Epithelial cell of prostate (primary cell): ENCODE measurements at regions not wholly inside any gene's neighbourhood (a gene's known extent, or its start where the extent isn't known, plus 50 kb on each side); places are given as distances from the start of the nearest gene placed in this dataset.
"Not testable (repeated sequence)": the region's sequence is repeated elsewhere in the genome, so short reads cannot be mapped to it uniquely, and the experiment has no call there.

Experiments used
- DNase-seq: peaks from one replicate; pipeline ENCODE4 v3.0.0-alpha.2; 2011; ENCODE audit warnings: low read depth, low spot score
- H3K27ac ChIP-seq: fragments of 450-650 bp; 2 replicates; pipeline ENCODE4 v1.5.1; 2017; ENCODE audit warnings: mild to moderate bottlenecking

DNA sequence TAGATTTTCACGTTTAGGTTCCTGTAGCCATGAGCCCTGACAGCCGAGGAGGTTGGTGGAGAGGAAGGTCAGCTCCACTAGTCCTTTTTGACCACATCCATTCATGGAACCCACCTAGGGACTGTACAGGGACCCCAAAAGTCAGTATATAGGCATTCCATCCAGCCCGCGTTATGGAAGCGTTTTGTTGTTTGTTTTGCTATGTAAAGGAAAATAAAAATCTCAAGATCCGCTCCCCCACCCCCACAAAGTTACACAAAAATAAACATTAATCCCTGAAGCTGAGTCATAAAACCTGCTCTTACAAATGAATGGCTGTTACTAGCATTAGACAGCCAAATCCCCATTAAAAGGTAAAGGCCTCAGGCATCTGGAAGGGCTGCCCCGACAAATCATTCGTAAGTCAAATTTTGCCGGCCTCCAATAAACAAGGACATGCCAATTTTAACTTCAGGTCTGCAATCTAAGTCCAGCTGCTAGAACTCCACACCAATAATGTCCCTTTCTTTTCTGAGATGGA, 292.9 kb downstream of the MED10 start:
- DNase-seq: peak; percentile 16
- no peak overlapping the region for H3K27ac ChIP-seq

DNA sequence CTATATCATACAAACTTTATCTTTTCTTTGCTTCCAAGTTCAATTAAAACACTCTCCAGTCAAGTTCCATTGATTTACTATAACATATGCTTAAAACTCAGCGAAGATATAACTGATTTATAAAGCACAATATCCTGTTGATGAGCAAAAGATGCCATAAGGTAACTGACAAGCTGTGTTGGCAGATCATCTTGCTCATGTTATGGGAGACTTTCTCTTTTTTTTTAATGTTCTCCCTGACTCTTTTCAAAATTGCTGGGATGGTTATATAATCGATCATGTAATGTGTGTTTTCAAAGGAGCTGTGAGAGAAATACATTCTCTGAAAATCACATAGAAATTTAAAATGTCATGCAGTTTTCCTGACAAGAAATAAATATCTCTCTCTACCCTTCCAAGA, 293.5 kb downstream of the MED10 start:
- H3K27ac ChIP-seq: no peak overlapping the region
- DNase-seq: no peak

DNA sequence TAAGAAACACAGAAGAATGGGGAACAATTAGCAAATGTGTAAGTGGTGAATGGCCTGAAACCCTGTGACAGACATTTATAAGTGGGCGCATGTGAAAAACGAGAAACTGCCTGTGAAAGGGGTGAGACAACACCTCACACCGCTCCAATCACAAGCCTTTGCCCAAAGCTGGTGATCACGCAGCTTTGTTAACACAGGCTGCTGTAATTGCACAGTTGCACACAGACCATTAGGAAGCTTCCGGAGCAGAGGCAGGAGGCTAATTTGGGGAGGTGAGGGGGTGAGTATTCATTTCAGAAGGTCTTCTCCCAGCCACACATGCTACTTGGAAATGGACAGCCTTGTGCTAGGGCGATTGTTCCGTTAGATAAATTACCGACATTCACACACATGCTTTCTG, 294.0 kb downstream of the MED10 start:
- H3K27ac ChIP-seq: no peak overlapping the region
- no peak for DNase-seq

DNA sequence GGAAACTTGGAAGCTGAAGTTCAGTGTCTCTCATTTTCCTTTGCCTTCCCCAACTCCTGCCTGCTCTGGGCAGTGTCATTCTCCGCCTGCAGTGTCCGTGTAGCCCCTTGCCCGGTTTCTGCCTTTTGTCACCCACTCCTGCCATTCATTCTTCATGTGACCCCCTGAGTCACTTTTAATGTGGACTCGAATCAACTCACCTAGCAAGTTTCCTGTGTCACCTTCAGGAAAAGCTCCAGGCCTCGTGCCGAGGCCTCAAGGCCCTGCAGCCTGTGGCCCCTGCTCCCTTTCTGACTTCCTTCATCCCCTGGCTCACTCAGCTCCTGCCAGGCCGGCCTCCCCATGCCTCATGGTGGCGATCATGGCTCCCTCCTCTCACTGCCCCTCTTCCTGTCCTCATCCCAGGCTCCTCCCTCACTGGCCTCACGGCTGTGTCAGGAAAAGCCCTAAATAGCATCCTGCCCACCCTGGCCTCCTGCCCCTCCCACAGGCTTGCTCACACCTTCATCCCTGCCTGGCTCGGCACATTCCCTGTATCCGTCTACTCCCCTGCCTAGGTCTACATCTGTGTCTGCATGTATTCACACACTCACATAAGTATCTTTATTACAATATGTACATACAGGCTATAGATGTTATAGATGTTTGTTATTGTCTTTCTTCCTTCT, 294.9 kb downstream of the MED10 start:
- no peak overlapping the region for H3K27ac ChIP-seq
- DNase-seq: no peak

DNA sequence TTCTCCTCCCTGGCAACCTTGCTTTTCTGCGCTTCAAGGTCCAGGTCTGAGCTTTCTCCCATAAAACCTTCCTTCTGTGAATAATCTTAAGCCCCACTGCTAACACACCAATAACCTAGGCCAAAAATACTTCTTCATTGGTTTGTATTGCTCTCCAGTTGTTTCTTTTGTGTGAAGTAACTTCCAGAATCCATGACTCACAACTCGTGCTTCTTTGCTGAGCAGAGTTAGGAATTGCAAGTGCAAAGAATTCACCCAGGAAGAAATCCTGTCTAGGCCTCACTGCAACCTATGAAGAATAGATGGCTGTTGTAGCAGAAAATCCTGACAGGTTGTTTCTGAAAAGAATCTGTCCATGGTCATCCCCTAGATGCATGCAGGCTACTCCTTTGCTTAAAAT, 295.7 kb downstream of the MED10 start:
- no peak overlapping the region for H3K27ac ChIP-seq
- DNase-seq: no peak

DNA sequence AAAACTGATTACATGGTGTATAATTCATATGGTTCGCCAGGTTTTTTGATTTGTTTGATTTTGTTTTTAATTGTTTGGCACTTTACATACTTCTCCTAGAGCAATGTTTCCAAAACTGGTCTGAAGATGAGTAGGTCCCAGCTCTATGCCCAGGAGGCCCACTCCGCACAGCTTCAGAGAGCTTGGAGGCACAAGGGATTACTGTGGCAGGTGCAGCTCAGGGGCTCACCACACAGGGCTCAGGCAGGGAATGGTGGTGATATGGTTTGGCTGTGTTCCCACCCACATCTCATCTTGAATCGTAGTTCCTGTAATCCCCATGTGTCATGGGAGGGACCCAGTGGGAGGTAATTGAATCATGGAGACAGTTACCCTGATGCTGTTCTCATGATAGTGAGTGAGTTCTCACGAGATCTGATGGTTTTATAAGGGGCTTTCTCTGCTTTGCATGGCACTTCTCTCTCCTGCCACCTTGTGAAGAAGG, 296.6 kb downstream of the MED10 start:
- H3K27ac ChIP-seq: no peak overlapping the region
- no peak for DNase-seq

DNA sequence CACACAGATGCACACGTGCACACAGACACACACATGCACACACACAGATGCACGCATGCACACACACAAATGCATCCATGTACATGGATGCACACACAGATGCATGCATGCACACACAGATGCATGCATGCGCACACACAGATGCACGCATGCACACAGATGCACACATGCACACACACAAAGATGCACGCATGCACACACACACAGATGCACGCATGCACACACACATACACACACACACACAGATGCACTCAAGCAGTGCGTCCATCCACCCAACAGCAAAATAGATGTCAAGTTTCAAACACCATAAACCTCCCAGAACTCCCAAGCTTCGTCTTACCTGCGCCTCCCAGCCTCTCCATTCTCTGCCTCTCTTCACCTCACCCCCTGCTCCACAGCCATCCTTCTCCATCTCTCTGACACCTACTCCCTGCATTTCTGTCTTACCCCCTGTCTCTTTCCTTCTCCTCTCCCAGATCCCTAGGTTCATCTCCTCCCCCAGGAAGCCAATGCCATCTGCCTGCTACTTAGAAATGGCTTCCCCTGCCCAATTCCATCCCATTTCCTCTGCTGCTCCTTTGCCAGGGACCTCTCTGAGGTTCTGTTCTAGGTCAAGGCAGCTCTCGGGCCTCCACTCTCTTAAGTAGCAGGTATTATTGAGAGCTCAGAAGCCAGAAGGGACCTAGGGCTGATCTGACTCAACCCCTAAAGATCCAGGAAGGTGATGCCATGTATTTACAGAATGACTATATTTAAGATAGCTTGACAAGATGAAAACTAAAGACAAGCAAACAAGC, 297.2 kb downstream of the MED10 start:
- no peak overlapping the region for H3K27ac ChIP-seq
- DNase-seq: peak; percentile 22

DNA sequence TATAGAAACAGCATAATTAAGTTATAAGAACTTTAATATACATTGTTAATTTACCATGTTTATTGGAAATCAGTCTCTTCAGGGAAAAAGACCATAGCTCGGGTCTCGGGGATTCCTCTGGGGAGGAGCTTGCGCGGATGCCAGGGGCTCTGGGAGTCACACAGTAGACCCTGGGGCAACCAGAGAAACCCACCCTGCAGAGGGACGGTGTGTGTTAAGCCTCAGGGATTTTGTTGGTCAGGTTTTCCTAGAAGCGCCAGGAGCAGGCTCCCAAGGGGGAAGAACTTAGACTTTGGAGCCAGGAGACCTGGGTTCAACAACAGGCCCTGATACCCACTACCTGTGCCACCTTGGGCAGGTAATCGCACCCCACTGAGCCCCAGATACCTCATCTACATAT, 297.9 kb downstream of the MED10 start:
- DNase-seq: no peak
- H3K27ac ChIP-seq: no peak overlapping the region

DNA sequence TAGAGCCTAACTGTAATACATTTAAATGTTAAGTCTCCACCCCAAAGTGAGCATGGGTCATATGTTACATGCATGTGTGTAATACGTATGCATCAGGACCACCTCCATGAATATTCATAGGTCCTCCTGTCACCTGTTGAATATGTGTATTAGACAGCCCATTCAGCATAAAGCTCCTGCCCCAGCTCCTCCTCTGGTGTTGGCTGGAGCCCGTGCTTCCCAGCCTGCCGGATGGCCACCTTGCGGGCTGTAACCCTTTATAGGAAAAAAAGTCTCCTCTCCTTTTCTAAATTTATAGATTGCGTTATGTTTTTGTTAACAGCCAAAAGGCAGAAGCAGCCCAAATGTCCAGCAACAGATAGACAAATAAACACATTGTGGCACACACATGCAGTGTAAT, 299.5 kb downstream of the MED10 start:
- DNase-seq: no peak
- no peak overlapping the region for H3K27ac ChIP-seq

DNA sequence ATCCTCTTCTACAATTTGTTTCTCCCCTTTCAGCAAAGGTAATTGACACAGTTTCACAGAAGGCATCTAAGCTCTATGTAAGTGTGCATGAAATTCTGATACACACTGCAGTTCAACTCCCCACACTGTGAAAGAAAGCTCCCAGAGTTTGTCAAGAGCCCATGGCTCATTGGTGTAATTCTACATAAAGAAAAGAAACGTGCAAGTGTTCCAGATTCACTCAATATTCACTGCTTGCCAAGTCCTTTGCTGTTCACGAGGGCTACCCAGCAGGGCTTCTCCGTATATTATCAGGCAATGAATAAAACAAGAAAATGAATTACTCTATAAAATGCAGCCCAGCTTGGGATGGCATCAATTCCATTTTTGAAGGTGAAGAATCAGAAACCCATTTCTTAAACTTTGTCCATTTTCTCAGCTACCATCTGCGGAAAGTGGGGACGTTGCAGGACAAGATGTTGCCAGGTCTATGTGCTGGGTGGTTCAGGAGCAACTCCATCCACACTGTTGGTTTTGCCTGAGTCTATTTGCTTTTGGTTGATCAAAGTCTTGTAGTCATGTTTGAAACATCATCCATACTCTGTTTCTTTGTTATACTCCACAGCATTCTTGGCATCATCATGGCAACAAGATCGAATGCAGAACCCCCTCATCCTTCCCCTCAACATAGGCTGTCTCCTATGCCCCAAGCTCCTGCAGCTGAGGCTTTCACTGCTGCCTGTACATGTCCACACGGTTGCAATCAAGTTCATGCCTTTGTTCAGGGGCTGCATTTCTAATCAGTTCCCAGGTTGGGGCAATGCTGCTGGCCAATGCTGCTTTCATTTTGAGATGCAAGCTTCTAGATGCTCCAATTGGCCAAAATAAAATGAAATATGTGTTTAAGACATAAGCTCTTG, 301.8 kb downstream of the MED10 start:
- no peak overlapping the region for H3K27ac ChIP-seq
- DNase-seq: no peak

DNA sequence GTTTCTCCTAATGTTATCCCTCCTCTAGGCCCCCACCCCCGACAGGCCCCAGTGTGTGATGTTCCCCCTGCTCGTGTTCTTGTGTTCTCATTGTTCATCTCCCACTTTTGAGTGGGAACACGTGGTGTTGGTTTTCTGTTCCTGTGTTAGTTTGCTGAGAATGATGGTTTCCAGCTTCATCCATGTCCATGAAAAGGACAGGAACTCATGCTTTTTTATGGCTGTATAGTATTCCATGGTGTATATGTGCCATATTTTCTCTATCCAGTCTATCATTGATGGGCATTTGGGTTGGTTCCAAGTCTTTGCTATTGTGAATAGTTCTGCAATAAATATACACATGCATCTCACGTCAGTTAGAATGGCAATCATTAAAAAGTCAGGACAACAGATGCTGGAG, 305.9 kb downstream of the MED10 start:
- not testable (repeated sequence) for H3K27ac ChIP-seq, DNase-seq

DNA sequence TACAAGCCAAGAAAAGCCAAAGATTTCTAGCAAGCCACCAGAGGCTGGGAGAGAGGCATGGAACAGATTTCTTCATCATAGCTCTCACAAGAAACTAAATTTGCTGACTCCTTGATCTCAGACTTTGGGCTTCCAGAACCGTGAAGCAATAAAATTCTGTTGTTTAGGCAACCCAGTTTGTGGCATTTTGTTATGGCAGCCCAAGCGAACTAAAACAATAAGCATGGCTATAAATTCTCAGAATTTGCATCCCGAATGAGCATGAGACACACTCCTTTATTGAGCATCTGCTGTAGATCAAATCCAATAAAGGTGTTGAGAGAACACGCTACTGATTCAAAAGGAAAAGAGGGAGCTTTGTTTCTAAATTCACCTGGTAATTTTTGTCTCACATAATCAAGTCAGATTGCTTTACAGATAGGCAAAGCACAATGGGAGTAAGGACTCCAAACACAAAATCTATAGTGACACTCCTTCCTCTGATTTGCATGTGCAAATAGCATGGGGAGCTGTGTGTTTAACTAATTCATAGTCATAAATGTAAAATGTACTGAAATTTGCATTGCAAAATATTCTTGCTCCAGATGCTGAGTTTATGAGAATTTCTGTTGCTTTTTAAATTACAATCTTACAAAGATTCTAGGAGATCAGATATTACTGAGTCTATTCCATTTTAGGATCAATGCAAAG, 308.7 kb downstream of the MED10 start:
- no peak overlapping the region for H3K27ac ChIP-seq
- no peak for DNase-seq

DNA sequence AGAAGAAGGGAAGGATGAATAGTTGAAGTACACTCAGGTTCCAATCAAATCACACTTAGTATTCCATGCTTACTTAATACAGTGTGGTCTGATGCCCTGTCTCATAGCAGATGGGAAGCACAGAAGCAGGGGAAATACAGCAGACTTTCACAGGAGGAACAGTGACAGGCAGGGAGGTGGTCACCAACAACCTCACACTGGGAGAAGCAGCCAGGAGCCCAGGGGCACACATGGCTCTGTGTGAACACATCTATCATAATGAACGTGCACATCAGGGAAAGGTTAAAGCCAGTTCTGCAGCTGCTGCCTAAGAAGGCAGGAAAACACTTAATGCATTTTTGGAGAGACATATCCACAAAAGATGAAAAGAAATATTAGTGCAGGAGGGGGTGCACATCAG, 312.3 kb downstream of the MED10 start:
- no peak for DNase-seq
- H3K27ac ChIP-seq: no peak overlapping the region

DNA sequence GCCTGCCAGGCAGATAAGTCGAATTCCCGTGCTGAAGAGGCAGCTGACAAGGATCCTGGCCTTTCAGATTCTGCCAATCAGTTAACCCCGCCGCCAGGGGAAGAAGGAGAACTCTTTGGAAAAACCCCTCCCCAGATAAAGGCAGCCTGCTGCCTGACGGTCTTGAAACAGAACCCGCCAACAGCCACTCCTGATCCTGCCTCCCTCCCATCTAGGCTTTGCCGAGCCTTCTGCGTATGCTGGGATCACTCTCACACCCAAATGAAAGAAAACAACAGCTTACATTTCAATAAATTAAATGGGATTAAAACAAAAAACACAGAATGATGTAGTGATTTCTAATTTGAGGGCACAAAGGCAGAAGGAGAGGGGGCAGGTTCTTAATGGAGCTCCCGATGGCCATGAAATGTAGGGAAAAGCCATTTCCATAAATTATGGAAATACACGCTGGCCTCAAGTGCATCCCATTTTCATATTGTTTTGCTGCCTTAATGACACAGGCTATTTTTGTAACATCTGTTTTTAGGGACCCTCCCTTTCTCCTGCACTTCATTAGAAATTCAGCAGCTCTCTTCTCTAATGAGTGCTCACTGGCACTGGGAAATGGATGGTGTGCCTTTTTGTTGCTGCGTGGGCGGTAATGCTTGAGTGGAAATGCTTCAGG, 319.1 kb downstream of the MED10 start:
- no peak overlapping the region for H3K27ac ChIP-seq
- no peak for DNase-seq

DNA sequence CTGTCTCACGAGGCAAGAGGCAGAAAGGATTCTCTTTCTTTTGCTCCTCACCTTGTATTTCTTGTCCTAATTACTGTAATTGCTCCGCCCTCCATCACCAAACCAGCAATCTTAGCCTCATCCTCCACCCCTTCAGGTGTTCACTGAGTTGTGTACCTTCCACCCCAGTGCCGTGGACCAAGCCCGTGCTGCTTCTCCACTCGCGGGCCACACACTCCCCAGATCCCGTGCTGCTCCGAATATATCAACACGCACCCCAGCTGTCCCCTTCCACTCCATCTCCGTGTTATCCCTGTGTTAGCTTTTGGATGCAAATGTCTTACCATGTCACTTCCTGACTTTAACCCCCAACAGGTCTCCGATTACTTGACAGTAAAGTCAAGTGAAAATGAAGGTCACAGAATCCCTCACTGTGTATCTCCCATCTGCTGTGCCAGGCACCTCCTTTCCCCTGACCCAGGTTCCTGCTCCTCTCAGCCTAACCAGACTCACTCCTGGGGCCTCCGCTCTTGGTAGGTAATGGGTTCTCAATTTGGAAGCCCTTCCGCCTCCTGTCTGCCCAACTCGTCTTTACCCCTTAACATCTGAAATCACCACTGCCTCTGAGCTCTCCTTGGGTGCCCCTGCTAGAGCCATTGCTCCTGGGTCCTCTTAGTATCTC, 320.2 kb downstream of the MED10 start:
- H3K27ac ChIP-seq: no peak overlapping the region
- no peak for DNase-seq

DNA sequence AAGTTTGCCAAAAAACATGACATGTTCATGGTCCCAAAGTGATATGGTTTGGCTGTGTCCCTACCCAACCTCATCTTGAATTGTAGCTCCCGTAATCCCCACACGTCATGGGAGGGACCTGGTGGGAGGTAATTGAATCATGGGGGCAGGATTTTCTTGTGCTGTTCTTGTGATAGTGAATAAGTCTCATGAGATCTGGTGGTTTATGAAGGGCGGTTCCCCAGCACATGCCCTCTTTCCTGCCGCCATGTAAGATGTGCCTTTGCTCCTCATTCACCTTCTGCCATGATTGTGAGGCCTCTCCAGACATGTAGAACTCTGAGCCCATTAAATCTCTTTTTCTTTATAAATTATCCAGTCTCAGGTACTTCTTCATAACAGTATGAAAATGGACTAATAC, 322.1 kb downstream of the MED10 start:
- no peak overlapping the region for H3K27ac ChIP-seq
- DNase-seq: no peak

DNA sequence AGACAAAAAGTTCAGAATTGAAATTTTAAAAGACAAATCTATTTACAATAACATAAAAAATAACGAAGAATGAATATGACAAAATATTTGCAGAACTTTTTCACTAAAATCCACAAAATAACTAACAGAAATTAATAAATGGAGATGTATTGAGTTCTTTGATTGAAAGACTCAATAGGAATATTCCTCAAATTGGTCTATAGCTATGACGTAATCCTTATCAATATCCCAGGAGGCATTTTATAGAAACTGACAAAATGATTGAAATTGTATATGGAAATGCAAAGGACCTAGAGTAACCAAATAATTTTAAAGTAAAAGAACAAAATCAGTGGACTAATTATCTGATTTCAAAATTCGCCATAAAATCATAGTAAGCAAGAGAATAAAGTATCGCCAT, 328.7 kb downstream of the MED10 start:
- DNase-seq: no peak
- no peak overlapping the region for H3K27ac ChIP-seq

DNA sequence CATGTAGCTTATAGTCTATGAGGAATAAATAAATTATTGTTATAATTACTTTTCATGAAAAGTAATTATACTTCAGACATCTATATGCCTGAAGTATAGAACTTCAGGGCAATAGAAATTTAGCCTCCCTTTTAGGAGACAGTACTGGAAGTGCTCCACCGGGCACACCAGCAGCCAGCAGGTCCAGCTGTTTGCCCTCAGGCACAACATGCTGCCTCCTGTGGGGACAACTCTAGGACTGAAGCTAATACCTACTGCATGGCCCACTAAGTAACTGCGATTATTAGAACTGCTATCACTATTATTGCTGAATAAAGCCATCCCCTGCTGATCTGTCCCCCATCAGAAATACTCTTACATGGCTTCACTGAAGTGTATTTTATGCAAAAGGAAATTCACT, 329.6 kb downstream of the MED10 start:
- no peak overlapping the region for H3K27ac ChIP-seq
- DNase-seq: no peak
